ENCODE measurements at regions not wholly inside any gene's neighbourhood (a gene's known extent, or its start where the extent isn't known, plus 50 kb on each side); places are given as distances from the start of the nearest gene placed in this dataset.

GRCh38 chr5:147995846-147996245 lies 67.9 kb upstream of the SPINK5 start:
- no peak for TF ChIP-seq CTCF (IDR thresholded peaks at IDR 0.05; ENCODE audit: extremely low read depth in 1 of 2, insufficient read depth in 1 of 2, low read depth in 1 of 2, low read length in 2 of 2)
- no peak for TF ChIP-seq EZH2 (IDR thresholded peaks at IDR 0.05; ENCODE audit: borderline replicate concordance, low read depth, low read length, severe bottlenecking)
- no peak for TF ChIP-seq POLR2A (IDR thresholded peaks at IDR 0.05; ENCODE audit: low read depth, low read length)
- no peak for TF ChIP-seq POLR2AphosphoS5 (IDR thresholded peaks at IDR 0.05; ENCODE audit: insufficient read depth, low read depth, low read length)
- no peak for TF ChIP-seq MYC (IDR thresholded peaks at IDR 0.05; ENCODE audit: low read depth, low read length)

Measured in endothelial cell of umbilical vein (primary cell).